Ishikawa (cell line): ENCODE measurements at regions not wholly inside any gene's neighbourhood (a gene's known extent, or its start where the extent isn't known, plus 50 kb on each side); places are given as distances from the start of the nearest gene placed in this dataset.

ENCODE experiments used
- CEBPB ChIP-seq: IDR thresholded peaks from 2 replicates; pipeline ENCODE4 v1.6.1; 2012
- CREB1 ChIP-seq: IDR thresholded peaks from 2 replicates; pipeline ENCODE4 v1.6.1; 2012; ENCODE audit warnings: low read depth
- EGR1 ChIP-seq: IDR thresholded peaks from 2 replicates; pipeline ENCODE4 v1.6.1; 2012
- EP300 ChIP-seq: IDR thresholded peaks from 2 replicates; pipeline ENCODE4 v1.6.1; 2012; ENCODE audit warnings: borderline replicate concordance
- FOXM1 ChIP-seq: IDR thresholded peaks from 2 replicates; pipeline ENCODE4 v1.6.1; 2012; ENCODE audit warnings: low read depth, borderline replicate concordance
- NFIC ChIP-seq: IDR thresholded peaks from 2 replicates; pipeline ENCODE4 v1.6.1; 2012
- RAD21 ChIP-seq: IDR thresholded peaks from 2 replicates; pipeline ENCODE4 v1.6.1; 2012; ENCODE audit warnings: low read depth
- TAF1 ChIP-seq: IDR thresholded peaks from 2 replicates; pipeline ENCODE4 v1.6.1; 2012; ENCODE audit warnings: low read depth, mild to moderate bottlenecking
- TCF12 ChIP-seq: IDR thresholded peaks from 2 replicates; pipeline ENCODE4 v1.6.1; 2012; ENCODE audit warnings: low read depth
- TEAD4 ChIP-seq: IDR thresholded peaks from 2 replicates; pipeline ENCODE4 v1.6.1; 2012
- YY1 ChIP-seq: IDR thresholded peaks from 2 replicates; pipeline ENCODE4 v1.6.1; 2012; ENCODE audit warnings: low read depth
- ZBTB7A ChIP-seq: IDR thresholded peaks from 2 replicates; pipeline ENCODE4 v1.6.1; 2012; ENCODE audit warnings: low read depth
- TF ChIP-seq, protein P1 (sequence below): IDR thresholded peaks from 2 replicates; pipeline ENCODE4 v1.6.1; 2012; ENCODE audit warnings: low read depth, mild to moderate bottlenecking
- TF ChIP-seq, protein P2 (sequence below): IDR thresholded peaks from 2 replicates; pipeline ENCODE4 v1.6.1; 2012
- TF ChIP-seq, protein P3 (sequence below): IDR thresholded peaks from 2 replicates; pipeline ENCODE4 v1.6.1; 2012

DNA sequence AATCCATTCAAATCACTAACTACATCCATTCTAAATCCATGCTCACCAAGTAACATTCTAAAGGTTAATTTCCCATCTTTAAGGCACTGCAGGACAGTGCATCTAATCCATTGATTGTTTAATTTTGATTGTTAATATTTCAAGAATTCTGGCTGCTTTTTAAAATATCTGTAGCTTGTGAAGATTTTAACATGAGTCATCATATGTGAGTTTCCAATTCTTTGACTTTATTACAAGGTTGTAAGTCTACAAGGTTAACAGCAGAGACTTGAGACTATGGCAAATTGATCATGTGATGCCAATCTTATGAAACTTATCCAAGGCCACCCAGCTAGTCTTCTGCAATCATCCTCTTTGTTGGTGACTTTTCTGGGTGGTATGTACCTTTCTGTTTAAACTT, 349.2 kb upstream of the ZC3H15 start:
- TF ChIP-seq, protein P1, sequence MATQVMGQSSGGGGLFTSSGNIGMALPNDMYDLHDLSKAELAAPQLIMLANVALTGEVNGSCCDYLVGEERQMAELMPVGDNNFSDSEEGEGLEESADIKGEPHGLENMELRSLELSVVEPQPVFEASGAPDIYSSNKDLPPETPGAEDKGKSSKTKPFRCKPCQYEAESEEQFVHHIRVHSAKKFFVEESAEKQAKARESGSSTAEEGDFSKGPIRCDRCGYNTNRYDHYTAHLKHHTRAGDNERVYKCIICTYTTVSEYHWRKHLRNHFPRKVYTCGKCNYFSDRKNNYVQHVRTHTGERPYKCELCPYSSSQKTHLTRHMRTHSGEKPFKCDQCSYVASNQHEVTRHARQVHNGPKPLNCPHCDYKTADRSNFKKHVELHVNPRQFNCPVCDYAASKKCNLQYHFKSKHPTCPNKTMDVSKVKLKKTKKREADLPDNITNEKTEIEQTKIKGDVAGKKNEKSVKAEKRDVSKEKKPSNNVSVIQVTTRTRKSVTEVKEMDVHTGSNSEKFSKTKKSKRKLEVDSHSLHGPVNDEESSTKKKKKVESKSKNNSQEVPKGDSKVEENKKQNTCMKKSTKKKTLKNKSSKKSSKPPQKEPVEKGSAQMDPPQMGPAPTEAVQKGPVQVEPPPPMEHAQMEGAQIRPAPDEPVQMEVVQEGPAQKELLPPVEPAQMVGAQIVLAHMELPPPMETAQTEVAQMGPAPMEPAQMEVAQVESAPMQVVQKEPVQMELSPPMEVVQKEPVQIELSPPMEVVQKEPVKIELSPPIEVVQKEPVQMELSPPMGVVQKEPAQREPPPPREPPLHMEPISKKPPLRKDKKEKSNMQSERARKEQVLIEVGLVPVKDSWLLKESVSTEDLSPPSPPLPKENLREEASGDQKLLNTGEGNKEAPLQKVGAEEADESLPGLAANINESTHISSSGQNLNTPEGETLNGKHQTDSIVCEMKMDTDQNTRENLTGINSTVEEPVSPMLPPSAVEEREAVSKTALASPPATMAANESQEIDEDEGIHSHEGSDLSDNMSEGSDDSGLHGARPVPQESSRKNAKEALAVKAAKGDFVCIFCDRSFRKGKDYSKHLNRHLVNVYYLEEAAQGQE = no peak
- TF ChIP-seq RAD21 = no peak
- no peak for TF ChIP-seq EGR1
- TF ChIP-seq, protein P2, sequence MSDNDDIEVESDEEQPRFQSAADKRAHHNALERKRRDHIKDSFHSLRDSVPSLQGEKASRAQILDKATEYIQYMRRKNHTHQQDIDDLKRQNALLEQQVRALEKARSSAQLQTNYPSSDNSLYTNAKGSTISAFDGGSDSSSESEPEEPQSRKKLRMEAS = no peak
- no peak for TF ChIP-seq TCF12
- no peak for TF ChIP-seq CREB1
- no peak for TF ChIP-seq FOXM1

DNA sequence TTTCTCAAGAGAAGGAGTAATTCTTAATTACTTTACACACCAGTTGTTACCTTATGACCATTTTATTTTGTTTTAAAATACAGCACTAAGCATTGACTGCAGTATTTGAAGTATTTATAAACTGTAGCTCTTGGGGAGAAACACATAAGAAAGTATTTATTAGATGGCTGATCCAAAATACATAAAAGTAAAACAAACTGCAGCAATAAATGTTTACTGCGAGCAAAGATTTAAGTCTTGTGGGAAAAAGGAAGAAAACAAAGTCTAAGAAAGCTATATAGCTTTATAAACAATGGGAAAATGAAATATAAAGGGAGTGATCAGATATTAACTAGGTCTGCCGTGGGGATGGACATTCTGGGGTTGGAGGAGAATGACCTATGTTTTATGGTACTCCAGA, 347.2 kb upstream of the ZC3H15 start:
- TF ChIP-seq TEAD4 (no peak), EP300 (no peak), RAD21 (no peak), NFIC (no peak), FOXM1 (no peak), CREB1 (no peak), ZBTB7A (no peak), CEBPB (no peak), YY1 (no peak), EGR1 (no peak), TCF12 (no peak), TAF1 (no peak)
- TF ChIP-seq, protein P1 = no peak
- TF ChIP-seq, protein P2 = no peak
- TF ChIP-seq, protein P3, sequence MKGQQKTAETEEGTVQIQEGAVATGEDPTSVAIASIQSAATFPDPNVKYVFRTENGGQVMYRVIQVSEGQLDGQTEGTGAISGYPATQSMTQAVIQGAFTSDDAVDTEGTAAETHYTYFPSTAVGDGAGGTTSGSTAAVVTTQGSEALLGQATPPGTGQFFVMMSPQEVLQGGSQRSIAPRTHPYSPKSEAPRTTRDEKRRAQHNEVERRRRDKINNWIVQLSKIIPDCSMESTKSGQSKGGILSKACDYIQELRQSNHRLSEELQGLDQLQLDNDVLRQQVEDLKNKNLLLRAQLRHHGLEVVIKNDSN = no peak

DNA sequence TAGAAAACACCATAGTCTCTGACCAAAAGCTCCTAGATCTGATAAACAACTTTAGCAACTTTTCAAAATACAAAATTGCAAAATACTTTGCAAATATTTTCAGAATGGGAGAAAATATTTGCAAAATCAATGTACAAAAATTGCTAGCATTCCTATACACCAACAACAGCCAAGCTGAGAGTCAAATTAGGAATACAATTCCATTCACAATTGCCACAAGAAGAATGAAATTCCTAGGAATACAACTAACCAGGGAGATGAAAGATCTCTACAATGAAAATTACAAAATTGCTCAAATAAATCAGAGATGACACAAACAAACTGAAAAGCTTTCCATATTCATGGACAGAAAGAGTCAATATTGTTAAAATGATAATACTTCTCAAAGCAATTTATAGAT, 327.0 kb upstream of the ZC3H15 start:
- no peak for TF ChIP-seq EP300
- no peak for TF ChIP-seq TEAD4
- TF ChIP-seq TAF1 = no peak
- TF ChIP-seq CEBPB = no peak
- TF ChIP-seq, protein P3 = no peak
- TF ChIP-seq, protein P2 = no peak
- no peak for TF ChIP-seq FOXM1
- no peak for TF ChIP-seq RAD21
- TF ChIP-seq NFIC = no peak
- no peak for TF ChIP-seq CREB1
- TF ChIP-seq TCF12 = no peak
- TF ChIP-seq YY1 = no peak
- TF ChIP-seq ZBTB7A = no peak
- no peak for TF ChIP-seq EGR1
- TF ChIP-seq, protein P1 = no peak

DNA sequence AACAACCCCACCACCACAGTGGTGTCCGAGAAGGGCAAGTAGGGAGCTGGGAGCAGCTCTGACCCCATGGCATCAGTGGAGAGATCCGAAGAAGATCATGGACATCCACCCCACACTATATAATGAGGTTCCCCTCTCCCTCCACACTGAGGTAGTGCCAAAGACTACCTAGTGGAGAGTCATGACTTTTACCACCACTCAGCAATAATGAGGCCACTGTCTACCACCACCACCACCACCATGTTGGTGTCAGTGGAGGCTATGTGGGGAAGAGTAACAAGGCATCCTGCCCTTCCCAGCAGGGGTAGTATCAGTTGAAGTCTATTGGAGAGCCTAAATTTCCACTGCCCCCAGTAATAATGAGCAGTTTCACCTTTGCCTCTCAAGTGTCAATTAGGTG, 321.7 kb upstream of the ZC3H15 start:
- TF ChIP-seq EP300 (no peak), NFIC (no peak), TAF1 (no peak), CREB1 (no peak), ZBTB7A (no peak), TEAD4 (no peak), TCF12 (no peak), EGR1 (no peak), YY1 (no peak), FOXM1 (no peak), CEBPB (no peak), RAD21 (no peak)
- TF ChIP-seq, protein P3 = no peak
- TF ChIP-seq, protein P2 = no peak
- TF ChIP-seq, protein P1 = no peak
